ENCODE measurements at regions not wholly inside any gene's neighbourhood (a gene's known extent, or its start where the extent isn't known, plus 50 kb on each side); places are given as distances from the start of the nearest gene placed in this dataset.

GRCh38 chr3:115476472-115476871, 146.8 kb upstream of the GAP43 start:
- no peak for DNase-seq

GRCh38 chr3:115478359-115478758, 145.0 kb upstream of the GAP43 start:
- no peak for DNase-seq

- no peak for DNase-seq
Measured at GRCh38 chr3:115486880-115487279, 136.4 kb upstream of the GAP43 start.

- DNase-seq, result no peak
Measured at GRCh38 chr3:115487968-115488367, 135.3 kb upstream of the GAP43 start.

GRCh38 chr3:115488409-115488808, 134.9 kb upstream of the GAP43 start:
- no peak for DNase-seq

GRCh38 chr3:115494826-115495225, 128.5 kb upstream of the GAP43 start:
- DNase-seq, result peak; percentile 42

- no peak for DNase-seq
Measured at GRCh38 chr3:115498421-115498820, 124.9 kb upstream of the GAP43 start.

- no peak for DNase-seq
Measured at GRCh38 chr3:115498898-115499297, 124.4 kb upstream of the GAP43 start.

GRCh38 chr3:115499666-115500065, 123.6 kb upstream of the GAP43 start:
- no peak for DNase-seq

GRCh38 chr3:115500795-115501194, 122.5 kb upstream of the GAP43 start:
- no peak for DNase-seq

GRCh38 chr3:115502128-115502527, 121.2 kb upstream of the GAP43 start:
- no peak for DNase-seq

GRCh38 chr3:115503394-115503793, 119.9 kb upstream of the GAP43 start:
- peak; percentile 57 for DNase-seq

GRCh38 chr3:115508562-115508961, 114.7 kb upstream of the GAP43 start:
- no peak for DNase-seq

- DNase-seq, result peak; percentile 74
Measured at GRCh38 chr3:115512565-115513415, 110.5 kb upstream of the GAP43 start.

- no peak for DNase-seq
Measured at GRCh38 chr3:115513416-115513800, 109.9 kb upstream of the GAP43 start.

- DNase-seq, result no peak
Measured at GRCh38 chr3:115517457-115518050, 105.8 kb upstream of the GAP43 start.

- peak; percentile 20 for DNase-seq
Measured at GRCh38 chr3:115518100-115518852, 105.0 kb upstream of the GAP43 start.

GRCh38 chr3:115520241-115520640, 103.1 kb upstream of the GAP43 start:
- DNase-seq, result no peak

- DNase-seq, result no peak
Measured at GRCh38 chr3:115520651-115521245, 102.6 kb upstream of the GAP43 start.

GRCh38 chr3:115523458-115523857, 99.9 kb upstream of the GAP43 start:
- DNase-seq, result no peak

- no peak for DNase-seq
Measured at GRCh38 chr3:115524549-115524948, 98.8 kb upstream of the GAP43 start.

- DNase-seq, result no peak
Measured at GRCh38 chr3:115525731-115526130, 97.6 kb upstream of the GAP43 start.

- DNase-seq, result no peak
Measured at GRCh38 chr3:115533218-115533617, 90.1 kb upstream of the GAP43 start.

All from NCI-H2171 (cell line).